PC-3 (cell line): ENCODE measurements at regions not wholly inside any gene's neighbourhood (a gene's known extent, or its start where the extent isn't known, plus 50 kb on each side); places are given as distances from the start of the nearest gene placed in this dataset.

Experiments
- ATAC-seq: fragments of 200-7000 bp; cut with Tn5 transposase; 2 replicates; pipeline ENCODE4 v1.9.1; 2020; ENCODE audit warnings: mild to moderate bottlenecking, moderate library complexity
- BruUV-seq: library from RNA; stranded (reverse); fragments of 400-500 nt; replicated peaks from 2 replicates; lab custom pipeline; 2021; lab: Mats Ljungman, UMichigan
- CTCF ChIA-PET: fragments of 300-600 bp; sonication (Branson Sonifier 250); formaldehyde crosslinking; loops from one replicate; lab custom pipeline; 2022; ENCODE audit warnings: antibody characterized with exemption; lab: Charles Lee
- POLR2A ChIA-PET: fragments of 300-600 bp; sonication (Branson Sonifier 250); formaldehyde crosslinking; loops from one replicate; lab custom pipeline; 2022; ENCODE audit warnings: antibody characterized with exemption; ENCODE audit not compliant: unreplicated experiment; lab: Charles Lee
- DNase-seq: peaks from one replicate; pipeline ENCODE4 v3.0.0-alpha.2; 2015
- H2AFZ ChIP-seq: fragments of 300-600 bp; sonication (generic); 2 replicates; pipeline ENCODE4 v1.6.0; 2016; ENCODE audit warnings: antibody characterized with exemption, low read length
- H3F3A ChIP-seq: fragments of 300-600 bp; sonication (generic); one replicate; pipeline ENCODE4 v1.6.0; 2017; ENCODE audit warnings: antibody characterized with exemption, low read length, control low read depth, mild to moderate bottlenecking; ENCODE audit not compliant: unreplicated experiment
- H3K27ac ChIP-seq: fragments of 300-600 bp; sonication (generic); 2 replicates; pipeline ENCODE4 v1.5.1; 2016; ENCODE audit warnings: mild to moderate bottlenecking, low read length
- H3K27me3 ChIP-seq: fragments of 300-600 bp; sonication (generic); 2 replicates; pipeline ENCODE4 v1.6.1; 2016; ENCODE audit warnings: low read length, mixed read lengths
- H3K36me3 ChIP-seq: fragments of 300-600 bp; sonication (generic); 2 replicates; pipeline ENCODE4 v1.6.1; 2016; ENCODE audit warnings: low read depth, mixed run types, low read length, mixed read lengths
- H3K4me1 ChIP-seq: fragments of 300-600 bp; sonication (generic); 2 replicates; pipeline ENCODE4 v1.5.1; 2016; ENCODE audit warnings: low read length; ENCODE audit not compliant: insufficient read depth
- H3K4me2 ChIP-seq: fragments of 300-600 bp; sonication (generic); 2 replicates; pipeline ENCODE4 v1.6.0; 2016; ENCODE audit warnings: low read length
- H3K4me3 ChIP-seq: fragments of 300-600 bp; sonication (generic); 2 replicates; pipeline ENCODE4 v1.5.1; 2016; ENCODE audit warnings: mild to moderate bottlenecking, low read length, mixed read lengths
- H3K79me2 ChIP-seq: fragments of 300-600 bp; sonication (generic); 2 replicates; pipeline ENCODE4 v1.6.1; 2017; ENCODE audit warnings: low read length, mixed read lengths
- H3K9ac ChIP-seq: fragments of 300-600 bp; sonication (generic); 2 replicates; pipeline ENCODE4 v1.6.0; 2016; ENCODE audit warnings: mild to moderate bottlenecking, low read length
- H3K9me2 ChIP-seq: fragments of 300-600 bp; sonication (generic); replicated peaks from 2 replicates; pipeline ENCODE4 v1.6.1; 2016; ENCODE audit warnings: mixed run types, low read length, mixed read lengths
- H3K9me3 ChIP-seq: fragments of 300-600 bp; sonication (generic); 2 replicates; pipeline ENCODE4 v1.6.1; 2016; ENCODE audit warnings: low read length, mixed read lengths
- H4K20me1 ChIP-seq: fragments of 300-600 bp; sonication (generic); 2 replicates; pipeline ENCODE4 v1.6.1; 2016; ENCODE audit warnings: low read length, mixed read lengths
- CTCF ChIP-seq: fragments of 300-600 bp; sonication (generic); conservative IDR thresholded peaks from 2 replicates; pipeline ENCODE4 v1.5.1; 2017; ENCODE audit warnings: antibody characterized with exemption, low read depth, mild to moderate bottlenecking, low read length
- EZH2 ChIP-seq: fragments of 300-600 bp; sonication (generic); IDR thresholded peaks from one replicate; pipeline ENCODE4 v1.6.1; 2017; ENCODE audit warnings: antibody characterized with exemption, mild to moderate bottlenecking, low read length; ENCODE audit not compliant: unreplicated experiment
- EZH2phosphoT487 ChIP-seq: fragments of 300-600 bp; sonication (generic); IDR thresholded peaks from 2 replicates; pipeline ENCODE4 v1.6.1; 2018; ENCODE audit warnings: mild to moderate bottlenecking, antibody characterized with exemption, low read length, borderline replicate concordance
- intact Hi-C: fragments of 100-400 bp; cut with micrococcal nuclease; formaldehyde crosslinking; loops from 2 replicates; pipeline ENCODE4 v1.9.0; 2023

GRCh38 chr16:85345129-85345639 lies 232.9 kb upstream of the CIBAR2 start:
- H2AFZ ChIP-seq: no peak overlapping the region
- POLR2A ChIA-PET: no interaction called here
- intact Hi-C loops: no loop called here
- no peak overlapping the region for H3K27ac ChIP-seq
- H3K4me1 ChIP-seq: no peaks in the 10 kb centered on the region
- H3K9me2 ChIP-seq: no peaks in the 10 kb centered on the region
- CTCF ChIA-PET: no interaction called here
- no peaks in the 10 kb centered on the region for H3K36me3 ChIP-seq
- BruUV-seq: no TSS peak
- H3K9ac ChIP-seq: no peak overlapping the region
- ATAC-seq (no peak), DNase-seq (no peak)
- no peak overlapping the region for H3K4me2 ChIP-seq
- no peaks in the 10 kb centered on the region for H3K79me2 ChIP-seq
- H3F3A ChIP-seq: no peaks in the 10 kb centered on the region
- no peak for TF ChIP-seq CTCF
- TF ChIP-seq EZH2phosphoT487: no peak
- TF ChIP-seq EZH2: no peak
- no peak overlapping the region for H3K4me3 ChIP-seq
- no peaks in the 10 kb centered on the region for H3K9me3 ChIP-seq
- H4K20me1 ChIP-seq: no peaks in the 10 kb centered on the region
- no peaks in the 10 kb centered on the region for H3K27me3 ChIP-seq

- DNase-seq (no peak), ATAC-seq (no peak)
- Histone ChIP-seq H2AFZ (no peak overlapping the region), H3K9ac (no peak overlapping the region), H3K79me2 (no peaks in the 10 kb centered on the region), H4K20me1 (0 out of 2 replicates have a peak, but pooled peaks cover 4% of the 10 kb centered on the region), H3K9me2 (no peaks in the 10 kb centered on the region), H3K4me2 (no peak overlapping the region), H3K4me1 (peaks cover 5% of the 10 kb centered on the region), H3K9me3 (no peaks in the 10 kb centered on the region), H3K27me3 (no peaks in the 10 kb centered on the region), H3K4me3 (no peak overlapping the region), H3K27ac (no peak overlapping the region), H3F3A (no peaks in the 10 kb centered on the region), H3K36me3 (no peaks in the 10 kb centered on the region)
- no TSS peak for BruUV-seq
- ChIA-PET POLR2A (no interaction called here), CTCF (no interaction called here)
- intact Hi-C loops: no loop called here
- no peak for TF ChIP-seq CTCF
- TF ChIP-seq EZH2: no peak
- no peak for TF ChIP-seq EZH2phosphoT487
These were observed 234.3 kb upstream of the CIBAR2 start for GRCh38 chr16:85346404-85347212.

- BruUV-seq: no TSS peak
- 0 out of 2 replicates have a peak, but pooled peaks cover 4% of the 10 kb centered on the region for H4K20me1 ChIP-seq
- H3K79me2 ChIP-seq: no peaks in the 10 kb centered on the region
- H2AFZ ChIP-seq: no peak overlapping the region
- no peak overlapping the region for H3K9ac ChIP-seq
- no peaks in the 10 kb centered on the region for H3K36me3 ChIP-seq
- no peaks in the 10 kb centered on the region for H3F3A ChIP-seq
- no peak for ATAC-seq
- no peaks in the 10 kb centered on the region for H3K27me3 ChIP-seq
- H3K27ac ChIP-seq: no peak overlapping the region
- TF ChIP-seq EZH2 (no peak), EZH2phosphoT487 (no peak), CTCF (no peak; the same call in 1 of the 2 replicates)
- peaks cover 5% of the 10 kb centered on the region for H3K4me1 ChIP-seq
- H3K4me2 ChIP-seq: no peak overlapping the region
- no peak overlapping the region for H3K4me3 ChIP-seq
- ChIA-PET CTCF (no interaction called here), POLR2A (no interaction called here)
- no peaks in the 10 kb centered on the region for H3K9me3 ChIP-seq
- DNase-seq: no peak
- H3K9me2 ChIP-seq: no peaks in the 10 kb centered on the region
- intact Hi-C loops: no loop called here
These were observed 234.9 kb upstream of the CIBAR2 start for GRCh38 chr16:85347213-85347591.
